ENCODE measurements at regions not wholly inside any gene's neighbourhood (a gene's known extent, or its start where the extent isn't known, plus 50 kb on each side); places are given as distances from the start of the nearest gene placed in this dataset.

DNA sequence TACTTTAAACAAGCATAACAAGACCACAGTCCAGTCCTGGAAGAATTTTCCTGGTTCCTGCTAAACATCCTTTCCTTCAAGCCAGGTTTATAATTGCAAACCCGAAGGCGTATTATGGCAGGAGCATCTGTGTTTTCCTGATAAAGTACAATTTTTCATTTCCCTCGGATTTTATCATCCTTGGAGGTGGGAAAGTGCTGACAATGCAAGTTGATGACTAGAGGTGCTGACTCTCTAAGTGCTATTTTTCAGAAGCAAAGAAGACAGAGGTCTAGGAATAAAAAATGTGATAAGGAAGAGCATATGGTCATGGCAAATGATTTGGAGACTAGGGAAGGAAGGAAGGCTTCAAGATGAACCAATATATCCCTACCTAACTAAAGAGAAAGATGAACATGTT lies 703.2 kb upstream of the LRRN3 start:
- TF ChIP-seq CREB5 (CRISPR knock-in tag; IDR thresholded peaks at IDR 0.05; ENCODE audit: low read depth) (no peak), PATZ1 (CRISPR knock-in tag; IDR thresholded peaks at IDR 0.05; ENCODE audit: borderline replicate concordance) (no peak), ZC3H10 (CRISPR knock-in tag; IDR thresholded peaks at IDR 0.05) (no peak), BACH2 (CRISPR knock-in tag; IDR thresholded peaks at IDR 0.05; ENCODE audit: borderline replicate concordance) (no peak), ZNF565 (CRISPR knock-in tag; conservative IDR thresholded peaks at IDR 0.05; ENCODE audit: low read depth) (no peak), GLIS3 (CRISPR knock-in tag; IDR thresholded peaks at IDR 0.05) (no peak), ZFP3 (CRISPR knock-in tag; IDR thresholded peaks at IDR 0.05) (no peak), TSHZ2 (CRISPR knock-in tag; IDR thresholded peaks at IDR 0.05) (no peak), ARNTL (CRISPR knock-in tag; IDR thresholded peaks at IDR 0.05; ENCODE audit: borderline replicate concordance, low read depth) (no peak), SNAI2 (CRISPR knock-in tag; IDR thresholded peaks at IDR 0.05) (no peak)
- TF ChIP-seq, protein P1, sequence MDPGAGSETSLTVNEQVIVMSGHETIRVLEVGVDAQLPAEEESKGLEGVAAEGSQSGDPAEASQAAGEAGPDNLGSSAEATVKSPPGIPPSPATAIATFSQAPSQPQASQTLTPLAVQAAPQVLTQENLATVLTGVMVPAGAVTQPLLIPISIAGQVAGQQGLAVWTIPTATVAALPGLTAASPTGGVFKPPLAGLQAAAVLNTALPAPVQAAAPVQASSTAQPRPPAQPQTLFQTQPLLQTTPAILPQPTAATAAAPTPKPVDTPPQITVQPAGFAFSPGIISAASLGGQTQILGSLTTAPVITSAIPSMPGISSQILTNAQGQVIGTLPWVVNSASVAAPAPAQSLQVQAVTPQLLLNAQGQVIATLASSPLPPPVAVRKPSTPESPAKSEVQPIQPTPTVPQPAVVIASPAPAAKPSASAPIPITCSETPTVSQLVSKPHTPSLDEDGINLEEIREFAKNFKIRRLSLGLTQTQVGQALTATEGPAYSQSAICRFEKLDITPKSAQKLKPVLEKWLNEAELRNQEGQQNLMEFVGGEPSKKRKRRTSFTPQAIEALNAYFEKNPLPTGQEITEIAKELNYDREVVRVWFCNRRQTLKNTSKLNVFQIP (CRISPR knock-in tag; IDR thresholded peaks at IDR 0.05; ENCODE audit: borderline replicate concordance, low read depth): no peak

Data from SK-N-SH treated with all-trans-retinoic acid at 6 μM for 48 hours (cell line).